ENCODE measurements at regions not wholly inside any gene's neighbourhood (a gene's known extent, or its start where the extent isn't known, plus 50 kb on each side); places are given as distances from the start of the nearest gene placed in this dataset.
"Not testable (repeated sequence)": the region's sequence is repeated elsewhere in the genome, so short reads cannot be mapped to it uniquely, and the experiment has no call there.

DNA sequence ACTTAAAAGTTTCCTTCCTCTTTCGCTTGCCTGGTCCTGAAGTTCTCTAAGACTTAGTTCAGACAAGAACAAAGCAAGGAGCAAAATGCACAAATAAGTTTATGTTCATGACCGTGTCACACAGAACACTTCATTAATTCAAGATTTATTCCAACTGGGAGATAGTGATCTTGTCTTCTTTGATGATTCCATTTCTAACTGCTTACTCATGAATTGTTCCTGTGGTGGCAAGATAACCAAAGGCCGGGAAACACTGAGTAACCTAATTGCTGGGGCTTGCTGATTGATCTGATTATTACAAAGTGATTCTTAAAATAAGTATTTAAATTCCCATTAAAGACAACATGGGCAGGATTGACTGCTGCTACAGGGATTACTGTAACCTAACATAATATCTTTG, 1462.9 kb upstream of the RAG2 start:
- DNase-seq (ENCODE audit: extremely low read depth in 1 of 2, low read depth in 1 of 2): no peak

DNA sequence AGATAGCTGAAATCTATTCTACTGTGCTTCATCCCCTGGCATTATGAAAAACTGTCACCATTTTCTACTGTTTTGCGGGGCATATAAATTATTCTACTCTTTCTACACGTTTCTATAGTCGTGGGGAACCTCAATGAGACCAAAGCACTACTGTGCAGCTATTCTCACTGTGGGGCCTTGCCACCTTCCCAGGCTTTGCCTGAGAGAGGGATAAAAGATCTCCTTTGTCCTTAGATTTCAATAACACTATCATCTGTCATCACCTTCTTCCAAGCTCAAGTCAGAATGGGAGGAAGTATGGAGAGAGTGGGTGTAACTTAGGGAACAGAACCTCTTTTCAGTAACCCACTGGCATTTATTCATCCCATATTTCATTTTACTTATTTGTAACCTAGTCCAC, 1462.1 kb upstream of the RAG2 start:
- DNase-seq (ENCODE audit: extremely low read depth in 1 of 2, low read depth in 1 of 2): no peak

DNA sequence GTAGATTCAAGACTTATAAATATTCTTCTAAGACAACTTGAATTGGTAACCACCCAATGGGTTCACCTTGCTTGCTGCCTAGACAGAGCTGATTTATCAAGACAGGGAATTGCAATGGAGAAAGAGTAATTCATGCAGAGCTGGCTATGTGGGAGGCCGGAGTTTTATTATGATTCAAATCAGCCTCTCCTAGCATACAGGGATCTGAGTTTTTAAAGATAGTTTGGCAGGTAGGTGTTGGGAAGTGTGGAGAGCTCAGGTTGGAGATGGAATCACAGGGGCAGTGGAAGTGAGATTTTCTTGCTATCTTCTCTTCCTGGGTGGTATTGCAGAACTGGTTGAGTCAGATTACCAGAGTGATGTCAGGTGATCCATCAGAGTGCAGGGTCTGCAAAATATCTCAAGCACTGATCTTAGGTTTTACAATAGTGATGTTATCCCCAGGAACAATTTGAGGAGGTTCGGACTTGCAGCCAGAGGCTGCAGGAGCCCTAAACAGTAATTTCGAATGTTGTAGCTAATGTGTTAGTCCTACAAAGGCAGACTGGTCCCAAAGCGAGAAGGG, 1448.6 kb upstream of the RAG2 start:
- DNase-seq (ENCODE audit: extremely low read depth in 1 of 2, low read depth in 1 of 2): no peak

DNA sequence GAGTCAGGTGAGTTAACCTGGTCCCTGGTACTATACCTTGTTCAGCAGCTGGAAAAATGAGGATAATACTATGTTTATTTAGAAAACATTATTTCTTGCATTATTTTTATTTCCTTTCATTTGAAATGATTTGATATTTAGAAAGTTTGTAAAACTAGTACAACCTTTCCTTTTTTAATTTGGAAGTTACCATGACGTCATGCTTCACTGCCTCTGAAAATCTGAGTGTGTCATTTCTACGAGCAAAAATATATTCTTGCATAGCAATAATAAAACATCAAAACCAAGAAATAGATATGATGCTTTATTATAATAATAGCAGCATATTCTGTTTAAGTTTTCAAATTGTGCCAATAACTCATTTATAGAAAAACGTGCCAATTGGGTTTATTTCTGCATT, 1445.0 kb upstream of the RAG2 start:
- DNase-seq (ENCODE audit: extremely low read depth in 1 of 2, low read depth in 1 of 2): no peak

DNA sequence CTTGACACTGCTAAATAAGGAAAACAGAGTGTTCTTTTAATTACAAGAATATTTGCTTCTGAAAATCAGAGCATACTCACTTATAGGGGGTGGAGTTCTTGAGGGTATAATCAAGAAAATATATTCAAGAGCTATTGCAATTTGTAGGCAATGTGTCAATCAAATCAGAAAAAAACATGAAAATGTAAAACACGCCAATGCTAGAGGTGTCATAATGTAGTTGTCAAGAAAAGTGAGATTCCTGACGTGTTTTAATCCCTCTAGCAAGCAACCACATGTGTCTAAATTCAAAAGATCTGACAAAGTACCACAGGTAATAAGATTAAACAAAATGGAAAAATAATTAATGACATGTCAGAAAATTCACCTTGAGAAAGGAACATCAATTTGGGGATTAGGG, 1440.7 kb upstream of the RAG2 start:
- DNase-seq (ENCODE audit: extremely low read depth in 1 of 2, low read depth in 1 of 2): no peak

DNA sequence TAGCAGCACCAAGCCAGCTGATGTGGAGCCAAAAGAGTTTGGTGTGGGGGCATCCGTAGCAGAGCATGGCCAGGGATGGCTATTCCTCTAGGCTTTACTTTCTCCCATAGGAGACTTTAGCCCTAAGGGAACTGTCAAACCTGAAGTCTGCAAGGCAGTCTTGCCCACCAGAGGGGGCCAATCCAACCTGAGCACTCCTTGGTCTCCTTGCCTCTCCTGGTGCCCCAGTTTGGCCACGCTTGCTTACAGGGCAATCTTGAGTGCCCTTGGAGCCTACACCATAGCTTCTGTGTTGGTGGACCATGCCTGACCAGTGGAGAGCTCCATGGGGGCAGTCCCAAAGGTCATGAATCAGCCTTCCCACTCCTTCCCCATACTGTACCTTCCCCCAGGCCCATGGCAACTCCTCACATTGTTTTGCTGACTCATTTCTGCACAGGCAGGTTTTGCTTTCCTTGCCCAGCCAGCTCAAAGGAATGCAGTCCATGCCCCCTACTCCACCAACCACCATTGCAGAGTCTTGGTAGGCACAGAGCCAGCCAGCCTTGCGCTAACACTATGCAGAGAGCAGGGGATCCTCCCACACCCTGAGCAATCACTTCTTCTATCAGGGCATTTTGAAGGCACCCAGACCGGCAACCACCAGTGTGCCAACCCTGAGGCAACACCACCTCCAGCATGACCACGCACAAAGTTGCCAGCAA, 1421.2 kb upstream of the RAG2 start:
- DNase-seq (ENCODE audit: extremely low read depth in 1 of 2, low read depth in 1 of 2): no peak

DNA sequence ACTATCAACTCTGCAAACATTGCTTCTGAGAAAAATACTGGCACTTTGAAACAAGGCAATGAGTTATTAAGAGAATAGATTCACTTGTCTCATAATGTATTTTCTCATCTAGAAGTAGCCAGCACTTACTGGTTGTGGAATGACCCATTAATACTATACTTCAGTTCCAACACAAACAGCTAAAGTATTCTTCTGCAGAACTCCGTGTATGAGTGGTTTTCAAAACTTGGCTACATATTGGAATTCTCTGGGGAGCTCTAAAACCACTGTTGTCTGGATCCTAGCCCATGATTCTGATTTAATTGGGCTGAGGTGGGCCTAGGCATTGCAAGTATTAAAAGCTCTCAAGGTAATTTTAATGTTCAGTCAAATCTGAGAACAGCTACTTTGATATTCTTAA, 1416.4 kb upstream of the RAG2 start:
- DNase-seq (ENCODE audit: extremely low read depth in 1 of 2, low read depth in 1 of 2): no peak

DNA sequence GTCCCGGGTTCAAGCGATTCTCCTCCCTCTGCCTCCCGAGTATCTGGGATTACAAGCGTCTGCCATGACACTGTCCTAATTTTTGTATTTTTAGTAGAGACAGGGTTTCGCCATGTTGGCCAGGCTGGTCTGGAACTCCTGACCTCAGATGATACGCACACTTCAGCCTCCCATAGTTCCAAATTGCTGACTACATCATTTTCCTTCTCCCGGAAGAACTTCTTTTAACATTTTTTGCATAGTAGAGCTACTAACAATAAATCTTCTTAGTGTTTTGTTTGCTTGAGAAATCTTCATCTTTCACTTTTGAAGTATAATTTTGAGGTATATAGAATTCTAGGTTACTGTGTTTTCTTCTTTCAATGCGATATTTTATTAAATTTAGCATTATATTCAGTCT, 1415.1 kb upstream of the RAG2 start:
- no peak for DNase-seq (ENCODE audit: extremely low read depth in 1 of 2, low read depth in 1 of 2)

DNA sequence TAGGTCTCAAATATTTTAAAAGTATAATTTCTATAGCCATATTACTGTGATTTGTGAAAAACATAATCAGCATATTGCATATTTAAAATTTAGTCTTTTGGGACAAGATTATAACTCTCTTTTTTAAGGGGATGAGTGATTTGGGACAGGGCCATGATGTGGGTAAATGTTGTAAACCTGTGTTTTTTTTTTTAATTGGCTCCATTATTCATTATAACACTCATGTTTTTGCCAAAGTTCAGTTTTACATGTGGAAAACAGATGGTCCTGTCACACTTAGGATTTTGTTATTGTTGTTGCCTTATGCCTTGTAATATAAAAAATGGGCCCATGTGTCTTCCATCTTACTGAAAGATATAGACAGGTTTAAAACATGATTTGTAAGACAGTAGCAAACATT, 1413.5 kb upstream of the RAG2 start:
- DNase-seq (ENCODE audit: extremely low read depth in 1 of 2, low read depth in 1 of 2): no peak

DNA sequence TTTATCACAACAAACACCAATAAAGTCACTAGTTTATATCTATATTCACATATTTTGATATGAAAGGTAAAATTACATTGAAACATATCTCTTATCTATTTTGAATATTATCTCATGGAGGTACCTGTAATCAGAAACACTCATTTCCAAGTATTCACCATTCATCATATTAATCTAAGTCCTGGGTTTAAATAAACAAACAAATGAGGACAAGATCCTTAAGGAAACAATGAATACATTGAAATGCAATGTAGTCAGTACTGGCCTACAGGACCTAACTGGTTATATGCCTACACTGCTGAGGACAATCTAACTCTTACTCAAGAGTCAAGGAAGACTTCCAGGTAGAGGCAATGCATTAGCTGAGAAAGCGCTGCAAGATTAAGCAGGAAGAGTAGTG, 1411.9 kb upstream of the RAG2 start:
- DNase-seq (ENCODE audit: extremely low read depth in 1 of 2, low read depth in 1 of 2): no peak

DNA sequence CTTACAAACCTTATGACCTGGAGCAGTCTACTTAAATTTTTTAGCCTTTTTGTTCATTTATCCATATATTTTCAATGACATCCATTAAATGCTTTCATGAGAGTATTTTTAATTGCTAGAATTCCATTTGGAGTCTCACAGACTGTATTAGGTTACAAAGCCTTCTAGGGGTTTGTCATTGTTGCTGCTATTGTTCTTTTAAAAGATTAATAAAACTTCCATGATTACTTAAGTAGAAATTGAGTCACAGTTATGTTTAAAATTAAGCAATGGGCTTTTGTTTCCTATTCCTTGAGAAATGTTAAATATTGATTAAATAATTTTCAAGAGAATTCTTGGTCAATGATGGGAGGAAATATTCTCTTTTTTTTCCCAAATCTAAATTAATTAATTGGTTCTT, 1408.4 kb upstream of the RAG2 start:
- DNase-seq (ENCODE audit: extremely low read depth in 1 of 2, low read depth in 1 of 2): no peak

DNA sequence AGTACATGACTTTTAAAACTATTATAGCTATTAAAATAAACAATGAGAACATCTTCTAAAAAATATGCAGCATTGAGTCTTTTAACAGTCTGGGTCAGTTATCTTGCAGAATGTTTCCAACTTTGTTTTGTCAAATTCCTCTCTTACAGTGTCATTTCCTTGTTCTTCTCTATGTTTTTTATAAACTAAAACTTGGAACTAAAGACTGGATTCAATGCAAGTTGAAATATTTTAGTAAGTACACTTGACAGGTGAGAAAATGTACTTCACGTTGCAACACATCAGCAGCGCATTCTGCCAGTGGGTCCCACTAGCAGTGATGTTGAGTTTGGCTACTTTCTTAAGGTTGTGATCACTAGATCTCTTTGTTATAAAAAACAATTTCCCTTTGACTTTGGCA, 1407.6 kb upstream of the RAG2 start:
- no peak for DNase-seq (ENCODE audit: extremely low read depth in 1 of 2, low read depth in 1 of 2)

DNA sequence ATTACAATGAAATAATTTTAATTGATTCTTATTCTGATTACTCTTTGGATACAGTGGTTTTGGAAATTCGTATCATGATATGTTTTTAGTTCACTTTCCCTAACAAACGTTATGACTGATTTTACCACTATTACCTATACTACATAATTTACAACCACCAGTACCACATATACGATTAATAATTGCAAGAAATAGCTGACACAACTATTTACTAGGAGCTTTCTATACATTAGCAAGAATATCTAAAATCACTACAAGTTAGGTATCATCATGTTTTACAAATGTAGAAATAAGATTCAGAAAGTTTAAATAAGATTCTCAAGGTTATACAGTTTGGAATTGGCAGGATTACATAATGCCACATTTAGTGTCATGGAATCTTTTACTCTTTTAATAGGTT, 1401.1 kb upstream of the RAG2 start:
- DNase-seq (ENCODE audit: extremely low read depth in 1 of 2, low read depth in 1 of 2): no peak

DNA sequence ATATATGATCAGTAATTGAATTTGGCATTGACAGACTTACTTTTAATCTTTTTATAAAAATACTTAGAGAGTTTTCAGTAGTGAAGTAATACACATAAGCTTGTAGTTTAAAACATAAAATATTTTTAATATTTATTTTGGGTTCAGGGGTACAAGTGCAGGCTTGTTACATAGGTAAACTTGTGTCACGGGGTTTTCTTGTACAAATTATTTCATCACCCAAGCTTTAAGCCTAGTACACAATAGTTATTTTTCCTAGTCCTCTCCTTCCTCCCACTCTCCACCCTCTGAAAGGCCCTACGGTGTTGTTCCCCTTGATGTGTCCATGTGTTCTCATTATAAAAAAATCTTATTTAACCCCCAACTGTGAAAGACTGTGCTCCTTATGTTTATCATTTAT, 1397.8 kb upstream of the RAG2 start:
- no peak for DNase-seq (ENCODE audit: extremely low read depth in 1 of 2, low read depth in 1 of 2)

DNA sequence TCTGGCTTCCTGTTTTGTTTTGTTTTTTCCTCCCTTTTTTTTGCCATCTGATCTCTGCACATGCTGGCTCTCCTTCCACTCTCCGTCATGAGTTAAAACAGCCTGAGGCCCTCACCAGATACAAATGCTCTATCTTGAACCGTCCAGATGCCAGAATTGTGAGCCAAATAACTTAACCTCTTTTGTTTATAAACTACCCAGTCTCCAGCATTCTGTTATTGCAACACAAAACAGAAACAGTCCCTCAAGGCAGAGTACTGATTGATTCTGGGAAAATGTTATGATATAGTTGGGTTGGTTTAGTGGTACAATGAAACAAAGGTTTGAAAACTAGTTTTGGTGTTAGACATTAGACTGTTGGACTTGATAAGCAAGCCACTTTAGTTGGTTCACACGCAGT, 1390.0 kb upstream of the RAG2 start:
- no peak for DNase-seq (ENCODE audit: extremely low read depth in 1 of 2, low read depth in 1 of 2)

DNA sequence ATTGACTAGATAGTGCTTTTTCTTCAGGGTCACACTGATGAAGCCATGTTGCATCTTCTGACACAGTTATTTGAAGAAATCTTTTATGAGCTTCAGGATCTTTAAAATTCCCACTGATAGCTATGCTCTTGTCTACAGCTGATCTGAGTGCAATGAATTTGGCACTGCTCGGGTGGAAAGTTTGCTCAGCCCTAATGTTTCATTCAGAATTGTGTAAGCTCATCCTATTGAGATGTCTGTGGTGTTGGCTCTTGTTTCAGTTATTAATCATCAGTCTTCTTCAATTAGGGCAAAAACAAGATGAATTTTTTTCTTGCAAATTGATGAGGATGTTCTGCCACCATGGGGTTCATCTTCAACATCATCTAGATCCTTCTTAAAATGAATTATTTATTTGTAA, 1387.0 kb upstream of the RAG2 start:
- no peak for DNase-seq (ENCODE audit: extremely low read depth in 1 of 2, low read depth in 1 of 2)

DNA sequence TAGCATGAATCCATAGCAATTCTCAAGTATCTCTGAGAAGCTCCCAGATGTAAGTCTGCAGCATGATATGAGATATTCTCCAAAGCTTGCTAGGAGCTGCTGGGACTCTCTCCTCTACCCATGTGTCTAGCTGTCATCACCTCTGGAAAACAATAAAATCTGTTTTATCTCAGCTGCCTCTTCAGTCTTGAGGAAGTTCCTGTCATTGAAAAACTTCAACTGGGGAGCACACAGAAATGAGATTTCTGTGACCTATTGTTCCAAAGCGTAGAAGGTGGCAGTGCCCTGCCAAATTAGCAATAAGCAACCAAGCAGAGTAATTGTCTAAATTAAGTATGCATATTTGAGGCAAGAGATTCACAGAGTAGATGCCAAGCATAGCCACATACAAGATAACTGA, 1380.6 kb upstream of the RAG2 start:
- DNase-seq (ENCODE audit: extremely low read depth in 1 of 2, low read depth in 1 of 2): no peak

DNA sequence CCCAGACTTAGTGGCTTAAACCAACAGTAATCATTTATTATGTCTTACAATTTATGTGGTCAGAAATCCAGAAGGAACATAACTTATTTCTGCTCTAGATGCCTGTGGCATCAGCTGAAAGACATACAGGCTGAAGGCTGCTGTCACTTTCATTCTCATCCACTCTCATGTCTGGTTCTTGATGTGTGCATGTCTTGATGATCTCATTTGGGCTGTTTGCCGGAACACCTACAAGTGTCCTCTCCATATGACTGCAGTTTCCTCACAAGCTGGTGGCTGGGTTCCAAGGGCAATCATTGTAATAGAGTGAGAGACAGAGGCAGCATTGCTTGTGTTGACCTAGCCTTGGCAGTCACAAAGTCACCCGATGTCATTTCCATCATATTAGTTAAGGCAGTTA, 1375.9 kb upstream of the RAG2 start:
- no peak for DNase-seq (ENCODE audit: extremely low read depth in 1 of 2, low read depth in 1 of 2)

DNA sequence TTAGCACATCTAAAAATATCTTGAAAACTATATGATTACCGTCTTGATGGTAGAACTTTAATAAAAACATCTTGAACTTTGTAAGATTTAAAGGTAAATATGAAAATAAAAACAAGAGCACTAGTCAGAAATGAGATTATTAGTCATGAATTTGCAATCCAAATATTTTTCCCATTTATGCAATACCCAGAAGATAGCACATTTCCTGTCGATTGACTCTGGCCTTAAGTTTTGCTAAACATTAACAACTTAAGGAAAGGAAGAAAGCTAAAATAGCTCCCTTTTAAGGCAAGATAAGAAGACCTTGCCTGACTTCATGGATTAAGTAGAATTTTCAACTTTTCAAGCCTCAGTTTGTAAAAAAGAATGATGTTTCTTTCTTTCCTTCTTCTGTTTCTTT, 1374.7 kb upstream of the RAG2 start:
- DNase-seq (ENCODE audit: extremely low read depth in 1 of 2, low read depth in 1 of 2): no peak

DNA sequence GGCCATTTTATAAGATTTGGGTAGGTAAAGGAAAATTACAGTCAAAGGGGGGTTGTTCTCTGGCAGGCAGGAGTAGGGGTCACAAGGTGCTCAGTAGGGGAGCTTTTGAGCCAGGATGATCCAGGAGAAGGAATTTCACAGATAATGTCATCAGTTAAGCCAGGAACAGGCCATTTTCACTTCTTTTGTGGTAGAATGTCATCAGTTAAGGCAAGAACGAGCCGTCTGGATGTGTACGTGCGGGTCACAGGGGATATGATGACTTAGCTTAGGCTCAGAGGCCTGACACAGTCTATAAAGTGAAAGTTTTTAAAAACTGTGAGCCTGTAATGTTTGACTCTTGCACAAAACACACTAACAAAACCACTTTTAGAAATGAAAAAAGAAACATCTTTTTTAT, 1371.3 kb upstream of the RAG2 start:
- not testable (repeated sequence) for DNase-seq (ENCODE audit: extremely low read depth in 1 of 2, low read depth in 1 of 2)

DNA sequence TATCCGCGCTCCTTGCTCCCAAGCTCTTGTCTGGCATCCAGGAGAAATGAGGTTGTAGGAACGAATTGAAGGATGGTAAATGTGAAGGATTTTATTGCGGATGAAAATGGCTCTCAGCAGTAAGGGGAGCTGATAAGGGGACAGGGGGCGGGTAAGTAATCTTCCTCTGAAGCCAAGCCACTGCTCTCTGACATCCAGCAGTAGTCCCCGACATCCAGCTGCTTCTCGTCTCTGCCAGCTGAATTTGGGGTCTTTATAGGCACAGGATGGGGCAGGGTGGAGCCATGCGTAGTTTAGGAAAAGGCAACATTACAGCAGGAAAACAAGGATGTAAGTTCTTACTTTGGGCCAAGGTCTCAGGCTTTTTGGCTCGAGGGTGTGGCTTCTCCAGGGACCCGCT, 1370.1 kb upstream of the RAG2 start:
- no peak for DNase-seq (ENCODE audit: extremely low read depth in 1 of 2, low read depth in 1 of 2)

DNA sequence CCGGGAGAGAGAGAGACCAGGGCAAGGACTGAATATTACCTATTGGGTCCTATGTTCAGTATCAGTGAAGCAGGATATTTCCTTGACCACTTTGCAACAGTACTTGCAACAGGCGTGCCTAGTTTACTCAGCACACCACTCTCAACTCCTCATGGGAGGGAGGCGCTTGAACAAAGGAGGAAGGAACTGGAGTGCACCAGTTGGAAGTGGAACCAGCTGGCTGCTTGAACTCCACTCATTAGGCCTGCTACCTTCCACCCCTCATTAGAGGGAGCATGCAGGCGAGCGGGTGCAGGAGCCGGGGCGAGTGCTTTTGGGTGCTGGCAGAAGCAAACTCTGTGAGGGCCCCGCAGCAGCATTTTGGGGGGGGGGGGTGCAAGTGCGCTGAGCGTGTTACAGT, 1369.6 kb upstream of the RAG2 start:
- DNase-seq (ENCODE audit: extremely low read depth in 1 of 2, low read depth in 1 of 2): no peak

DNA sequence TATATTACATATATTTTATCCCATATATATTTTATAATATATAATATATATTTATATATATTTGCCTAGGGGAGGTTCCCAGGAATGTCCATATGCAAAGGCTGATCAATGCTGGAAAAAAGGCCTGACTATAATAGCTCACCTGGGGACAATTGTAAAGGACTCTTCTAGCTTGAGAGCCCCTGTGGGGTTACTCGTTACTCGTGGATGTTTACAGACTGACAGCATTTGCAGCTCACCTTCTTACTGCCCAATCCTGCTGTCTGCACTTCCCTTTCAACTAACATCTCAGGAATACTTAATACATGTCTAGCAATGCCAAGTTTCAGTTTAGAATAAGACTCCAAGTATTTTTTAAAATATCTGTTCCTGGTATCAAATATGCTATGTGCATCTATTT, 1365.4 kb upstream of the RAG2 start:
- no peak for DNase-seq (ENCODE audit: extremely low read depth in 1 of 2, low read depth in 1 of 2)

All from stimulated activated CD8-positive, alpha-beta memory T cell treated with anti-CD3 and anti-CD28 coated beads, Interleukin-7, amount 100 ng/mL, for 48 hours (primary cell).